HG03103 (cell line): ENCODE measurements at regions not wholly inside any gene's neighbourhood (a gene's known extent, or its start where the extent isn't known, plus 50 kb on each side); places are given as distances from the start of the nearest gene placed in this dataset.

Experiments used
- ATAC-seq: cut with Tn5 transposase; IDR thresholded peaks from one replicate; pipeline ENCODE4 v1.9.1; 2021; ENCODE audit warnings: low read depth; ENCODE audit not compliant: unreplicated experiment

DNA sequence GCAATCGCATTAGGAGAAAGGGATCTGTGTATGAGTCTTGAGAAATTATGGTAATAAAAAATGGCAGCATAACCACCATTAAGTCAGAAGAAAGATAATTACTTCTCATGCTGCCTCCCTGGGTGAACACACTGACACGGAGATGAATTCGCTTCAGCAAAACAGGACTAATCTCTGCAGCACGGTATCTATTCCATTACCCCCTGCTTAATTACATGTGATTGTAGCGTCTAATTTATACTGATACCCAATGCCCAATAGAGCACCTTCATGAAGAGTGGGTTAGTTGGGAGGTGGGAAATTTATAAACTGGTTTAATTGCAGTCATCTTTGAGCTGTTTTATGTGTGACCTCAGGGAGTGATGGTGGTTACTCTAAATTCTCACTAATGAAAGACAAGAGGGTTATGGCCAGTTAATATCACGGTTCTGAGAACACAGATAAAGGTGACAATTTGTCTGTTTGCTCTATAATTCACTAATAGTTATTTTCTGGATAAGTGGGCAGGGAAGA, 476.2 kb upstream of the SULF2 start:
- no peak for ATAC-seq

GRCh38 chr20:48260129-48260756, 475.0 kb upstream of the SULF2 start:
- ATAC-seq, result no peak

DNA sequence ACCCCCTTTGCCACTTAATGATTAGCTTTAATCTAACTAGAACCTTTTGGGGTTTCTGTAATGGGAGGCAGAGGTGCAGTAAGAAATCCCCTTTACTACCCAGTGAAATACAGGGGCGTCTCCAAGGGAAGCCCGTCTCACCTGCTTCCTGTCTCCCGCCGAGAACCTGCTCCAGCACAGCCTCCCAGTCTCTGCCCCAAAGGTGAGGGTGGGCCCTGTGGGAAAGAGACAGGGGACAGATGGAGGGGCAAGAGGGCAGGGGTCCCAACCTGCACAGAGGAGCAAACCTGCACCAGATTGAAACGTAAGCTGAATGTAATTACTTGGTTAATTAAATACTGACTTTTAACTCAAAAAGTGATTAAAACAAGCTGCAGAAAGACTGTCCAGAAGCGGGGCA, 474.2 kb upstream of the SULF2 start:
- ATAC-seq, result no peak

DNA sequence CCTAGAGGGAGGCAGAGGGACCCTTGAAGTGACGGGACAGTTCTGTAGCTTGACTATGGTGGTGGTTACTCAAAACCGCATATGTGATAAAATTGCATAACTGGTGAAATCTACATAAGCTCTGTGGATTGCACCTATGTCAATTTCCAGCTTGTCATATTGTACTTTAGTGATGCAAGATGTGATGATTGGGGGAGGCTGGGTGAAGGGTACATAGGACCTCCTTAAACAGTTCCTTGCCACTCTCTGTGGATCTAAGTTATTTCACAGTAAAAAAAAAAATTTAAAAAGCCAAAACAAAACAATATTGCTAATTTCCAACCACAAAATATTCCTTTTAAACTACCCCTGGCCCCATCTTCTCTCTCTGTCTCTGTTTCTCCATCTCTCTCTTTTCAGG, 472.6 kb upstream of the SULF2 start:
- no peak for ATAC-seq

GRCh38 chr20:48247961-48248360, 462.7 kb upstream of the SULF2 start:
- no peak for ATAC-seq

DNA sequence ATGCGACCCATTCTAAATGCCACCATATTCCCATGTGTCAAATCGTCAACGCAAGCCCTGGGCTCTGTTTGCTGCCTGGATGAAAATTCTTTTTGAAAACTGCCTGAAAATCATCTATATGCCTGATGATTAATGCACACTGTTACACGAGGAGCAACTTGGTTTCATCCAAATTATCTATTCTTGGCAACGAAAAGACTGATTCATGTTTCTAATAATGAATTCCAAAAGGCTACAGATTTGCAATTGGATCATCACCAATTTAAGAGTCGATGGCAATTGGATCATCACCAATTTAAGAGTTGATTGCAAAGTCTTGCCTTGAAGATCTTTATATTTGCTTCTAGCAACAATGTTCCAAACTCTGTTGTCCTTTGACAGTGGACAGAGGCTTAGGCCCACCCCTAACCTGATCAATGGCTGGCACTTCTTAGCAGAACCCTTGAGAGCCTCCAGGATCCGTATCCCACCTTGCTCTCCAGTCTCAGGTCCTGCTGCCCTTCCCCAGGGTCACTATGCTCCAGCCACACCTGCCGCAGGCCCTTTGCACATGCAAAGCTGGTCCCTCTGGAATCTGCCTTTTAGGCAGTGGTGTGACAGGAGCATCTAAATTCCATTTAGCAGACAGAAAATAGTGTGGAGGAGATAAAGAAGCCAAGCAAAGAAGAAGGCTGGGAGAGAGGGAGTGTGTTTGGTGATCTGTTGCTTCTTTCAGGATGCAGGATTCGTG, 460.9 kb upstream of the SULF2 start:
- no peak for ATAC-seq

GRCh38 chr20:48242623-48243022, 457.3 kb upstream of the SULF2 start:
- no peak for ATAC-seq

- no peak for ATAC-seq
These were observed 456.2 kb upstream of the SULF2 start for GRCh38 chr20:48241482-48241881.

- no peak for ATAC-seq
These were observed 453.5 kb upstream of the SULF2 start for GRCh38 chr20:48238781-48239180.

- ATAC-seq, result no peak
These were observed 453.0 kb upstream of the SULF2 start for GRCh38 chr20:48238326-48238725.

DNA sequence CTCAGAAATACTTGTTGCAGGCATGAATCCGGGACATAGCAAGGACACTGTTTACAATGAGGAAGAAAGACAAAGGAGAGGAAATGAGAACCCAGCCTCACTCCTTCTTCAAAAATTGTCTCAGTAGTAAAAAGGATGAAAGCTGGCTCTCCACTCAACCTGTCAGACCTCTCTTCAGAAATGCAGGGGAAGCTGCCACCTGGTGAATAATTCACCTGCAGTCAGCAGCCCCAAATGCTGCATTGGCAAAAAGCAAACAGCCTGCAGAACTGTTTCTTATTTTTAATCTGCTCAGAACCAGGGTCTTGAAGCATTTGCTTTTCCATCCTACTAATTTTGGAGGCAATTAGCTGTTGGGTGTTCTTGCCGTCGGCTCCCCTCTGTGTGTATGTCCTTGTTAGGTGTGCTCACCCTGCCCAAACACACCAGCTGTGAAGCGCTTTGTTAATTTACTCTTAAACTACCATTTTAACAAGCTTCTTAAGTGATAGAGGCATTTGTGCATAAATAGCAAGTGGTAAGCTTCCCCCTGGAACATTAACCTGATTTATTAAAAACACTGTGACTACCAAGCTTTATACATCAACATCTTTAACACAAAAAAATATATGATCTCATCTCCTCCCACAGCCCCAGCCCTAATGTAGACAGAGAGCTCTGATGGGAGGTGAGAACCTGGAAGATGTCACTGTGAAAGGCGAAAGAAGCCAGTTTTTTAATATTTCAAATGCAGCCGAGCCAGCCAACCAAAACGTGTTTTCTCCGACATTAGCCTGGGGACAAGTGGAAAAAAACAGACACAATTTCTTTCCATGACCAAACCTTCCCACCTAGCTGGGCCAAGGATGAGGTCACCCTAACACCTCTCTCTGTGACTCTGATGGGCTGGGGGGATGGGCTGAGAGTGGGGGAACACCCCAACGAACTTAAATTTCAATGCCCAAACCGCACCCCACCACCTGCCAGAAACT, 451.0 kb upstream of the SULF2 start:
- ATAC-seq, result no peak

DNA sequence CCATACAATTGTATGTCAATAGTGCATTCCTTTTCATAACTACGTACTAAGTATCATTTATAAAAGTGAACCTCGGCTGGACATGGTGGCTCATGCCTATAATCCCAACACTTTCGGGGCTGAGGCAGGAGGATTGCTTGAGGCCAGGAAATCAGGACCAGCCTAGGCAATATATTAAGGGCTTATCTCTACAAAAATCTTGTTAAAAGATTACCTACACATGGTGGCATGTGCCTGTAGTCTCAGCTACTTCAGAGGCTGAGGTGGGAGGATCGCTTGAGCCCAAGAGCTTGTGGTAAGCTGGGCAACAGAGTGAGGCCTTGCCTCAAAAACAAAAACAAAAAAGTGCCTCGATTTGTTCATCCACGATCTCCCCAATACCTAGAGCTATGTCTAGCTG, 449.7 kb upstream of the SULF2 start:
- no peak for ATAC-seq

GRCh38 chr20:48231253-48231930, 446.1 kb upstream of the SULF2 start:
- ATAC-seq, result no peak

GRCh38 chr20:48230216-48230615, 444.9 kb upstream of the SULF2 start:
- no peak for ATAC-seq

GRCh38 chr20:48227381-48227780, 442.1 kb upstream of the SULF2 start:
- ATAC-seq, result no peak

- no peak for ATAC-seq
These were observed 441.4 kb upstream of the SULF2 start for GRCh38 chr20:48226642-48227041.

DNA sequence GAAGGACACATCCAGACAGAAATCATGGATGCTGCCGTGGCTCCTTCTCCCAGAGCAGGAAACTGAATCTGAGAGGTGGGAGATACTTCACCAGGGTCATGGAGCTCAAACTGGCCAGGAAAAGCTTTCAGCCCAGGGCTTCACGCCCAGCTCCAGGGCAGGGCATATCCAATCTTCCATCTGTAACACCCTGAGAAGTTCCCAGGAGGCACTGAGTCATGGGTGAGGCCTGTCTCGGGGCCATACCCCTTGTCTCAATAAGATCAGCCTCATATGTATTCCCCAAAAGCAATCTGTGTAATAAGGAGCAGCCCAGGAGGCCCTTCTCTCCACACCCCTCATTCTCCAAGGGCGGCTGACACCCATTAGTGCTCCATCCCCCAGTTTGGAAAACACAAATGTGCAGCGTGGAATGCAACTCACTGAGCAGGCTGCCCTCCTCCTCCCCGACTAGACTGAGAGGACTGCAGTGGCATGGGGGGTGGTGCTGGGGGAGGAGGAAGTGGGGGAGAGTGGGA, 439.3 kb upstream of the SULF2 start:
- no peak for ATAC-seq

DNA sequence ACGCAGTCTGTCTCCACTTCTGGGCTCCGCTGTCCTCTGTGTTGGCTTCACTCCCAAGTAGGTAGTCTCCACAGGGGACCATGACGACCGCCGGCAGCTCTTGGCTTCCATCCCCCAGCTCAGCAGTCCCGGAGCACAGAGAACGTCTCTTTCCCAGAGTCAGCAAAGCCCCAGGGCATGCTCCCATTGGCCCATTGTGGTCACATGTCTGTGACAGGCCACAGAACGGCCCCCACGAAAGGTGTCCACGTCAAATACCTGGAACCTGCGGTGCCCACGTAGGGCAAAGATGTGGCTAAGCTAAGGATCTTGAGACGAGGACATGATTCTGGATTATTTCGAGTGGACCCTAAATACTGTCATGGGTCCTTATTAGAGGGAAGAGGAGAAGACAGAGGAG, 438.4 kb upstream of the SULF2 start:
- no peak for ATAC-seq

GRCh38 chr20:48222595-48223180, 437.4 kb upstream of the SULF2 start:
- ATAC-seq, result no peak

- no peak for ATAC-seq
These were observed 434.9 kb upstream of the SULF2 start for GRCh38 chr20:48220033-48220633.
